ENCODE measurements at regions not wholly inside any gene's neighbourhood (a gene's known extent, or its start where the extent isn't known, plus 50 kb on each side); places are given as distances from the start of the nearest gene placed in this dataset.

DNA sequence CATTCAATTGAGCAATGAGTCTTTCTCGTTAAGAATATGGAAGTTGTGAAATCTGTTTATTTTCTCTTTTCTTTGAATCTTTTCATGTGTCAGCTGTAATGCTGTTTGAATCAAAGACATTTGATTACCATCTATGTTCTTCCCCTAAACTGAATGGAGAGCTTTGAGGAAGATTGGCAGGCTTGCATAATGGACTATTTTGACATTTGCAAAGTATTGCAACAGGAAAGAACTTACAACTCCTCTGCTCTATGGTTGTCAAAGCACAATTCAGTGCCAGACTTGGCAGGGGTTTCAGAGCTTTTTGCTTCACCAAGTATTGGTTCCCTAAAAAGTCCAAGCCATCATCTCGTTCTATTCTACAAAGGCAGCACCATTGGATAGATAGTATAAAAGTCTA is 549.0 kb upstream of the NUDT12 start:
- Histone ChIP-seq H3K4me3 (no peak overlapping the region), H3K36me3 (no peaks in the 10 kb centered on the region), H3K27me3 (replicated peaks; ENCODE audit: insufficient read depth) (no peaks in the 10 kb centered on the region), H3K27ac (no peak overlapping the region), H3K4me1 (replicated peaks) (no peaks in the 10 kb centered on the region), H3K9me3 (no peaks in the 10 kb centered on the region)
- DNase-seq (ENCODE audit: low spot score) = no peak
- TF ChIP-seq POLR2A (IDR thresholded peaks at IDR 0.05) (no peak), CTCF (IDR thresholded peaks at IDR 0.05) (no peak), POLR2AphosphoS5 (IDR thresholded peaks at IDR 0.05) (no peak)
- WGBS = 53% methylated on average over 2 of the region's 2 CpGs
- intact Hi-C loops (cut with DNase I) = no loop called here

- no peak overlapping the region for H3K4me3 ChIP-seq
- no peaks in the 10 kb centered on the region for H3K4me1 ChIP-seq (replicated peaks)
- H3K27me3 ChIP-seq (replicated peaks; ENCODE audit: insufficient read depth) = no peaks in the 10 kb centered on the region
- no peak overlapping the region for H3K27ac ChIP-seq
- 89% methylated on average over 5 of the region's 5 CpGs for WGBS
- DNase-seq (ENCODE audit: low spot score) = no peak
- TF ChIP-seq CTCF (IDR thresholded peaks at IDR 0.05) (no peak), POLR2A (IDR thresholded peaks at IDR 0.05) (no peak), POLR2AphosphoS5 (IDR thresholded peaks at IDR 0.05) (no peak)
- H3K9me3 ChIP-seq = no peaks in the 10 kb centered on the region
- H3K36me3 ChIP-seq = no peaks in the 10 kb centered on the region
- intact Hi-C loops (cut with DNase I) = no loop called here
These were observed 533.9 kb upstream of the NUDT12 start for GRCh38 chr5:104096451-104096850.

- H3K4me1 ChIP-seq (replicated peaks) = no peaks in the 10 kb centered on the region
- no peak overlapping the region for H3K27ac ChIP-seq
- intact Hi-C loops (cut with DNase I) = no loop called here
- H3K27me3 ChIP-seq (replicated peaks; ENCODE audit: insufficient read depth) = no peaks in the 10 kb centered on the region
- H3K4me3 ChIP-seq = no peak overlapping the region
- H3K36me3 ChIP-seq = no peaks in the 10 kb centered on the region
- no peaks in the 10 kb centered on the region for H3K9me3 ChIP-seq
- 75% methylated on average over 2 of the region's 2 CpGs for WGBS
- TF ChIP-seq CTCF (IDR thresholded peaks at IDR 0.05) = no peak
- no peak for TF ChIP-seq POLR2A (IDR thresholded peaks at IDR 0.05)
- TF ChIP-seq POLR2AphosphoS5 (IDR thresholded peaks at IDR 0.05) = no peak
- no peak for DNase-seq (ENCODE audit: low spot score)
These were observed 532.9 kb upstream of the NUDT12 start for GRCh38 chr5:104095527-104095926.

DNA sequence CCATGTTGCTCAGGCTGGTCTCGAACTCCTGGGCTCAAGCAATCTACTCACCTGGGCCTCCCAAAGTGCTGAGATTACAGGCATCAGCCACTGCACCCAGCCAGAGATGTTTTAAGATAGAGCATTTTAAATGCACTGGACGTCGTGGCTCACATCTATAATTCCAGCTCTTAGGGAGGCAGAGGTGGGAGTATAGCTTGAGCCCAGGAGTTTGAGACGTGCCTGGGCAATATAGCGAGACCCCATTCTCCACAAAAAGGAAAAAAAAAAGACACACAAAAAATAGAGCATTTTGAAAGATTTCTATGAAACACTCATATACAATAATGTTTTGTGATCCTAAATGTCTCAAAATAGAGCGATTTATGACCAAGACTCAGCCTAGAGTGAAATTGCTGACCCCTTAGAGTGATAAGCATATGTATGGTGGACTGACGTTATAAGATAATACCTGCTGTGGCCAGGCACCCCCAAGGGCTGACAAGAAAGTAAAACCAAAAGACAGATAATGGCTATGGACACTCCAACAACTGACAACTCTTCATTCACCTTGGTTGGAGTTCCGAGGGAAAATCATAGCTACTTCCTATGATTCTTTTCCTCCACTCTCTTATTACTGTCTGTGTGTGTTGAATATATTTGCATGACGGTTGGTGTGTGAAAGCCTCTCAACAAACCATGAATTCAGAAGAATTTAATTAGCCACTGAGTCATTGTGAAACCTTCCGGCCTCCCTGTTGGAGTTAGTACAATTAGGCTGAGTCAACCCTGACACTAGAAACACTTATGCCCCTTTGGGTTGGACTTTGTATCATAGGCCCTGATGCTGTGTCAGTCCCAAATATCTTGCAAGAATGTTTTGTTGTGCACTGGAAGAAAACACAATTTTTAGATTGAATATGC is 526.5 kb upstream of the NUDT12 start:
- H3K4me1 ChIP-seq (replicated peaks) = no peaks in the 10 kb centered on the region
- TF ChIP-seq POLR2AphosphoS5 (IDR thresholded peaks at IDR 0.05) (no peak), POLR2A (IDR thresholded peaks at IDR 0.05) (no peak), CTCF (IDR thresholded peaks at IDR 0.05) (no peak)
- no peak for DNase-seq (ENCODE audit: low spot score)
- H3K36me3 ChIP-seq = no peaks in the 10 kb centered on the region
- intact Hi-C loops (cut with DNase I) = no loop called here
- H3K27me3 ChIP-seq (replicated peaks; ENCODE audit: insufficient read depth) = no peaks in the 10 kb centered on the region
- no peaks in the 10 kb centered on the region for H3K9me3 ChIP-seq
- 90% methylated on average over 10 of the region's 10 CpGs for WGBS
- no peak overlapping the region for H3K27ac ChIP-seq
- no peak overlapping the region for H3K4me3 ChIP-seq

GRCh38 chr5:104084896-104085295 is 522.3 kb upstream of the NUDT12 start:
- no peaks in the 10 kb centered on the region for H3K4me1 ChIP-seq (replicated peaks)
- no peak for DNase-seq (ENCODE audit: low spot score)

More at GRCh38 chr5:104084896-104085295, 522.3 kb upstream of the NUDT12 start:
- no peaks in the 10 kb centered on the region for H3K27me3 ChIP-seq (replicated peaks; ENCODE audit: insufficient read depth)
- intact Hi-C loops (cut with DNase I) = no loop called here
- TF ChIP-seq POLR2A (IDR thresholded peaks at IDR 0.05) (no peak), POLR2AphosphoS5 (IDR thresholded peaks at IDR 0.05) (no peak), CTCF (IDR thresholded peaks at IDR 0.05) (no peak)
- no peak overlapping the region for H3K27ac ChIP-seq
- WGBS = 58% methylated on average over 2 of the region's 2 CpGs
- no peaks in the 10 kb centered on the region for H3K36me3 ChIP-seq
- H3K4me3 ChIP-seq = no peak overlapping the region
- H3K9me3 ChIP-seq = no peaks in the 10 kb centered on the region
